NOMO-1 treated with dmso at 0.1 percent for 144 hours (cell line): ENCODE measurements at regions not wholly inside any gene's neighbourhood (a gene's known extent, or its start where the extent isn't known, plus 50 kb on each side); places are given as distances from the start of the nearest gene placed in this dataset.
"Not testable (repeated sequence)": the region's sequence is repeated elsewhere in the genome, so short reads cannot be mapped to it uniquely, and the experiment has no call there.

Experiments
- DNase-seq: peaks from one replicate; lab custom pipeline; 2025; ENCODE audit not compliant: unreplicated experiment; lab: John Stamatoyannopoulos, UW

DNA sequence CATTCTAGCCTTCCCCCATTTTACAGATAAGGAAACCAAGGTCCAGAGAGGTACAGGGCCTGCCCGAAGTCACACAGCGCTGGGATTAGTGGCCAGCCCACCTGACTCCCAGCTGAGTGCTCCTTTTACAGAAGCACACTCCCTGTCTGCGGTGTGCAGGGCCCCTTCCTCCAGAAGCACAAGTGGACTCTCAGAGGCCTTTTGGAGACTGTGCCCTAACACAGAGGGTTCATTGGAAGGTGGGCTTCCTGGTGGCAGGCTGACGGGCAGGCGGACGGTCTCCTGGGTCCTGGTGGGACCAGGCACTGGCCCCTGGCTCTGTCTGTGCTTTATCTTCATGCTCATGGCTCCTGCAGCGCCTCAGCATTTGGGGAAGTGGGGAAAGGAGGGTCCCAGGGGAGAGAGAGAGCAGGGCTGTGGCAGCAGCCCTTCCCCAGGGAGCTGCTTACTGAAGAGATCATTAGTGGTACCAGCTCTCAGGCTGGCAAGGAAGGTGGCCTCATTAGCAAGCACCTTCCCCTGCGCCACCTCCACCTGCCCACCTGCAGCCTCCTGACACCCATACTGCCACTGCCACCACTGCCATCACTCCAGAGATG lies 83.1 kb upstream of the GOLGA6L4 start:
- not testable (repeated sequence) for DNase-seq

DNA sequence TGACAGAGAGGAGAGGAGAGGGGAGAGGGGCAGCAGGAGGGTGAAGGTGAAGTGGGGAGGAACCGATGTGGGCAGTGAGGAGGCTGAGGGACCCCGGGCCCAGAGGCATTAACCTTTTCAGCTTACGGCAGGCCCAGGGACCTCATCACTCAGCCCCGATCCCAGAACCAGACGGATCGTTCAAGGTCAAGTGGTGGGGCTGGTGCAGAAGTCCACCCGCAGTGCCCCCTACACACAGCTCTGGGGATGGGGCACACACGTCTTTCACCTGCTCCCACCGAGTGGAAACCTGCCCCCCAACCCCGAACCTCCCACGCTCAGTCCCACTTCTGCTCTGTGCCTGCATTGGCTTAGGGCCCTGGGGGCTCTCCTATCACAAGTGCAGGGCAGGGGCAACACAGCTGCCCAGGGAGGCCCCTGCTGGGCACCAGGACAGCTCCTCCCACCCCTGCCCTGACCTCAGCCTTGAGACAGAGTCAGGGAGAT lies 81.9 kb upstream of the GOLGA6L4 start:
- not testable (repeated sequence) for DNase-seq

DNA sequence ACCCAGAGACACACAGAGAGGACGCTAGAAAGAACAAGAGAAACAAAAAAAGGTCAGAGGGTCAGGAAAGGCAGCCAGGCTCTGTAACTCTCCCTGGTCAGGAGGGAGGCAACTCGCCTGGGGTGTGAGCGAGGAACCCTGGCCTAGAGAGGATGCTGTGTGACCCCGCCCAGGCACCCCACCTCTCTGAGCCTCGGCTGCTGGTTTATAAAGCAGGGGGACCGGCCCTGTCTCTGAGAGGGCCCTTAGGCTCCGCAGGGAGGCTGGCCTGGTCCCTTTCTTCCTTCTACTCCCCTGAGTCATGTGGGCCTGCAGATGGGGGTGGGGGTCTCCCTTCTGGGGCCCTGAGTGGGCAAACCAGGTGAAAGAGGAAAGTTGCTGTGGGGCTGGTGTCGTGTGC lies 81.3 kb upstream of the GOLGA6L4 start:
- DNase-seq: not testable (repeated sequence)

DNA sequence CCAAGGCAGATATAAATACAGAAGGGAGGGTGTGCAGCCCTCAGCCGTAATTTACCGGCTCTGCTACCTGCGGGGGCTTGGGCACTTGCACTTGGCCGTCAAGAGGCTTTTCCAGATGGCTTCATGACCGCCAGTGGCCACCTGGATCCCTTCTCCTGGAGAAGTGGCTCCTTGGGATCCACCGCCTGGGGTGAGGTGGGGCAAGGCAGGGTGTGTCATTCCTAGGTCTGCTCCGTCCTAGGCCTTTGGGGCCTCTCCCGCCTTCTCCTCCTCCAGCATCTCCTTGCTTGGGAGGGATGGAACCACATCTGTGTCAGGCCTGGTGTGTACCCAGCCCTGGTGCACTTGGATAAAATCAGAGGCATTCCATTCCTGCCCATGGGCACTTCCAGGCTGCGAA lies 80.8 kb upstream of the GOLGA6L4 start:
- not testable (repeated sequence) for DNase-seq

DNA sequence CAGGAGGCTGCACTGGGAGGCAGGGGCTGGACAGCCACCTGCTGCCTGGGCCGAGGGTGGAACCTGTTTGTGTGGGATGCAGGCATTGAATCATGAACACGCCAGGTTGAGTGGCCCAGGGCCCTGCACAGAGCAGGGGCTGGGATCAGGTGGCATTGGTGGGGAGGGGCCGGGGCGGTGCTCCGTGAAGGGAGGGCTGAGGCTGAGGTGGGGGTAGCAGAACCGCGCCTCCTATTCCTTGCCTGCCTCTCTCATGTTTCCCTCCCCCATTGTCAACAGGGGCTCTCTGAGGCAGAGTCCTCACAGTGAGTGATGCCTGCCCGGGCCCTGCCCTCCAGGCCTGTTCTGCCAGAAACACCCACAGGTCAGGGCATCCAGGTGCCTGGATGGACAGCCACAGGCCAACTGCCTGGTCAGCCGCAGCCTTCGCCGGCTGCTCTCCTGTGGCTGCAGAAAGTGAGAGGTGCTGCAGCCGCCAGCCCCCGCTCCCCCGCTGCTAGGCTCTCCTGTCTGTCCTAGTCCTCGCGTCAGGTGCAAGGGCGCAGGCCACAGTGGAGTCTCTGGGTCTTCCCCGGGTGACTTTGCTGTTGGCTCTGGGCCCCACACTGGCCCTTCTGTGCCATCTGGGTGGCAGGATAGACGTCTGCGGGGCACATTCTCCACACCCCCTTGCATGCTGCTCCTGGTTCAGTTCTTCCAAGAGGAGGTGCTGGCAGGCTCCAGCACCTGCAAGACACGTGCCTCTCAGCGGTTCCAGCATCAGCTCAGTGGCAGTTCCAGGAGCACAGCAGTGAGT lies 79.6 kb upstream of the GOLGA6L4 start:
- not testable (repeated sequence) for DNase-seq

DNA sequence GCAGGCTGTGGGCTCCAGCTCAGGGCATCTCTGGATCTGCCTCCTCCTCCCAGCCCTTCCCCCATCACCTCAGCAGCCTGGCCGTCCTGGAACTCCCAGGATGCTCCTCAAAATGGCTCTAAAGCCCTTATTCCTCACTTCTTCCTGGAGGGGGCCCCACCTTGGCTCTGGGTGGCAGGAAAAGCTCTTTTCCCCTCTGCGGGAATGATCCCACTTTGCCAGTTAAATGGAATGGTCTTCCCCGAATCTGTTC lies 79.1 kb upstream of the GOLGA6L4 start:
- DNase-seq: not testable (repeated sequence)

DNA sequence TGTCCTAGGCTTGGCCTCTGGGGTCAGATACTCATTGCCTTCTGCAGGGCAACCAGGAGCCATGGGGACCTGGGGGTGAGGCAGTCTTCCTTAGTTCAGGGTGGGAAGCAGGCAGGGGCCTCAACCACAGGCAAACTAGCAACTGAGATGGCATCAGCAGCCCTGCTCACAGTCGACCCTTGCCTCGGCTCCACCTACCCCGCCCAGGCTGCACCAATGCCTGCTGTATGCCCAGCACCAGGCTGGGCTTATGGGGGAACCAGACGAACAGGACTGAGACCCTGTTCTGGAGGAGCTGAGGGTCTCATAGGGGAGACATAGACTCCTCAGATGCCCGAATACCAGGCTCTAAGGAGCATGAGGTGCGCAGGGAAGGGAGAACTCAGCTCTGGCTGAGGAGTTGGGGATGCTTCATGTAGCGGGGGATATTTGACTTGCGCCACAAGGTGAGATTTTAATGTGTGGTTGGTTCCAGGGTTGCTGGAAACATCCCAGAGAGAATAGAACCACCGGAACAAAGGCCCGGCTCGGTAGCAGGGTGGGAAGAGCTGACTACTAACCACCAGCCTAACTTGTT lies 78.4 kb upstream of the GOLGA6L4 start:
- not testable (repeated sequence) for DNase-seq

DNA sequence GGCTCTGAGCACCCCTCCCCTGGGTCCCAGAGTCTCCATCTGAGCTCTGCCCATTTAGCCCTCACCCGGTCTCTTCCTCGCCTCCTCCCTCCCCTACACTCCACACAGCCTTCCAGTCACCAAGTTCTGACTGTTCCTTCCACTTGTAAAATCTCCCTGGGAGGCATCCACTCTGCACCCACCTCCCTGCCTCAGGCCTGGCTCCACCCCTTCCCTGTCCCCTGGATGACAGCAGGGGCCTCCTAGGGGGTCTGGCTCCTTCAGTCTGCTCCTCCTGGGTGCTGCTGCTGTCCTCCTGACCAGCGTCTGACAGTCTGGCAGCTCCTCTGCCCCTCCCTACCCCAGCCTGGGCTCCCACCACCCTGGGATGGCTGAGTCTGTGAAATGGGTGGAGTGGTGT lies 77.7 kb upstream of the GOLGA6L4 start:
- not testable (repeated sequence) for DNase-seq

DNA sequence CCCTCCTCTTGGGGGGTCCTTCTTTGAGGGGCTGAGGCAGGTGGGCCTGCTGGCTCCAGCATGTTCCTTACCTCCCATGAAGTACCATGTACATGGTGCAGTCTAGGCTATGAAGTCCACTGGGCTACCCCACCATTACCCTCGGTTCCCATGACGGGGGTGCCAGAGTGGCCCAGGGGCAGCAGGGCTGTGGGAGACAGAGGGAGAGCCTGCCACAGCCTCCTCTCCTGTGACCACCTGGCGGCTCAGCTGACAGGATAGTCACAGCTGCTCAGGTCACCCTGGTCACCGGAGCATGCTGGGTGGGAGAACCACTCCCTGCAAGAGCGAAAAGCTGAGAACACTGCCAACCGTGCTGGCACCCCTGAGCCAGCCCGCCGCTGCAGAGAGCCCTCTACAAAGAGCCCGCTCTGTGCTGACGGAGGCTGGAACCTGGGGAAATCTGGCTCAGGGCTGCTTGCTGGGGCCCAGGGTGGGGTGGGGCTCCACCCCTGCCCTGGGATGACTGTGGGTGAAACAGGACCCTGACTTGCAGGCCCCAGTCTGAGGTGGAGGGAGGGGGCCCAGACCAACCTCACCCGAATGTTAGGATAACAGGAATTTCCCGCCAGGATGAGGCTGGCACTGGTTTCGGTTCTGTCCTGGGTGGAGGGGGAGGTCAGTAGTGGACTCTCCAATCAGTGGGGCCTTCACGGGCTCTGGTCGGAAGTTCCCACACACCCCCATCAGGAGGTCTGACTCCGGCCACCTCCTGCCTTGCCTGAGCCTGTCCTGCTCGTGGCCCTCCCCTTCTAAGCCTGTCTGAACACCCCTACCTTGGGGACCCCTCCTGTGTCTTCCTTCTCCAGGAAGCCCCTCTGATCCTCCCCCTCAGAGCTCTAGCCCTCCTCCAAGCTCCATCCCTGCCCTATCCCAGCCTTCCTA lies 76.0 kb upstream of the GOLGA6L4 start:
- DNase-seq: not testable (repeated sequence)

DNA sequence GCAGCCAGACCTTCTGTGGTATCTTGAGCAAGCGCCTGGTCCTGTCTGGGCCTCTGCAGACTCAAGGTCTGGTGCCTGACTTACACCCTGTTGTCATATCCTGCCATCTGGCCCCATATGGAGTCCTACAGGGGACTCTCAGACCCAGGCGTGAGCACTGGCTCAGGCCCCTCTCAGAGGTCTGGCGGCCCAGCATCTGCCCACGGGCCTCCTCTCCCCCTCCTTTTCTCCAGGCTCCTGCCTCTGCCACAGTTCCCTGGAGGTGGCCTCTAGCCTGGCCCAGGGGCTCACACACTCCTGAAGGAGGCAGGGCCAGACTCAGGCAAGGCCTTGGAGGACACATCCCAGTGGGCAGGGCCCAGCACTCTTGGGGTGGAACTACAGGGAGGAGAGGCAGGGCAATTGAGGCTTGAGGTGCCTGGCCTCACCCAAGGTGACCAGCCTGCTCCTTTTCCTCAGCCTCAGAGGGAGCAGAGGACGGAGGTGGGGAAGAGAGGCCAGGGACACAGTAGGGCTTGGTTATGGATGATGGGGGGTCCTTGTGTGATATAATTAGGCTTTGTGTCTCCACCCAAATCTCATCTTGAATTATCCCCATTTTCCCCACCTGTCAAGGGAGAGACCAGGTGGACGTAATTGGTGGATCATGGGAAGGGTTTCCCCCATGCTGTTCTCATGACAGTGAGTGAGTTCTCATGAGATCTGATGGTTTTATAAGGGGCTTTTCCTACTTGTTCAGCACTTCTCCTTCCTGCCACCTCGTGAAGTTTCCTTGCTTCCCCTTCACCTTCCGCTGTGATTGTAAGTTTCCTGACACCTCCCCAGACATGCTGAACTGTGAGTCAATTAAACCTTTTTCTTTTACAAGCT lies 70.9 kb upstream of the GOLGA6L4 start:
- not testable (repeated sequence) for DNase-seq

DNA sequence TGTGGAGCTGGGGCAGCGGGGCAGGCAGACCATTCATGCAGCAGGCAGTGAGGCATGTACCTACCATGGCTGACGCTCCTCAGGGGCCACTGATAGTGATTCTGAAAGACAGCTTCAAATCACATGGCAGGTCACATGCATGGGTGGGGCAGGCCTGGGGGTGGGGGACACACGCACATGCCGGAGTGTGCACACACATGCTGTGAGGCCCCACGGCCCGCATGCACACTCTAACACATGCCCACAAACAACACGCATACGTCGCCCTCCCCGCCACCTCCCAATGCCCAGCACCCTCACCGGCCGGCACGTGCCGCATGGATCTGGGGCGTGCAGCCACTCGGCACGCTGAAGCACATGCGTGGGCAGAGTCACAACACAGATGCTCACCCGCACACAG lies 65.5 kb upstream of the GOLGA6L4 start:
- DNase-seq: not testable (repeated sequence)

DNA sequence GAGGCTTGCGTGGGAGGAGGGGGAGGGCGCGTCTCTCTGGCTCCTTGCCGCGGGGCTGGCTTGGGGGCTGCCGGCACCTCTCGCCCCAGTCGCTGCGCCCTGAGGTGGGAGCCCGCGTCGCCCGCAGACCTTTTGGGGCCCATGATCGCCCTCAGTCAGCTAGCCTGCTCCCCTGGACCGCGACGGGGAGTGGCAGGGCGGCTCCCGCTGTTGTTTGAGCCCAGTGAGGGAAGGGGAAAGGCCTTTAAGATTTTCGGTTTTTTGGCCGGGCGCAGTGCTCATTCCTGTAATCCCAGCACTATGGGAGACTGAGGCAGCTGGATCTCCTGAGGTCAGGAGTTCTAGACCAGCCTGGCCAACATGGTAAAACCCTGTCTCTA lies 62.4 kb upstream of the GOLGA6L4 start:
- not testable (repeated sequence) for DNase-seq
